DMS 273 treated with DMSO at 0.1 percent for 48 hours (cell line): ENCODE measurements at regions not wholly inside any gene's neighbourhood (a gene's known extent, or its start where the extent isn't known, plus 50 kb on each side); places are given as distances from the start of the nearest gene placed in this dataset.

Source experiments
- DNase-seq: peaks from one replicate; lab custom pipeline; 2025; lab: John Stamatoyannopoulos, UW

- no peak for DNase-seq
Measured at GRCh38 chr5:82335806-82336205, 57.7 kb upstream of the RPS23 start.

- no peak for DNase-seq
Measured at GRCh38 chr5:82334856-82335255, 56.7 kb upstream of the RPS23 start.

- DNase-seq = no peak
Measured at GRCh38 chr5:82334085-82334692, 56.0 kb upstream of the RPS23 start.

- DNase-seq = no peak
Measured at GRCh38 chr5:82332886-82333615, 54.9 kb upstream of the RPS23 start.

GRCh38 chr5:82332064-82332855, 54.1 kb upstream of the RPS23 start:
- DNase-seq = no peak

GRCh38 chr5:82331557-82331956, 53.4 kb upstream of the RPS23 start:
- DNase-seq = no peak

GRCh38 chr5:82330530-82331270, 52.5 kb upstream of the RPS23 start:
- DNase-seq = no peak

GRCh38 chr5:82329393-82329792, 51.2 kb upstream of the RPS23 start:
- DNase-seq = no peak
